ENCODE measurements at regions not wholly inside any gene's neighbourhood (a gene's known extent, or its start where the extent isn't known, plus 50 kb on each side); places are given as distances from the start of the nearest gene placed in this dataset.

- intact Hi-C loops (cut with DNase I) = no loop called here
- no peaks in the 10 kb centered on the region for H3K36me3 ChIP-seq
- no peaks in the 10 kb centered on the region for H3K27me3 ChIP-seq
- DNase-seq (no peak), ATAC-seq (no peak)
- H3K9me3 ChIP-seq = no peaks in the 10 kb centered on the region
- H3K4me3 ChIP-seq = no peak overlapping the region
- H3K4me1 ChIP-seq = no peaks in the 10 kb centered on the region
- no peak for TF ChIP-seq CTCF (IDR thresholded peaks at IDR 0.05)
- H3K27ac ChIP-seq = no peak overlapping the region
Observed at GRCh38 chr5:167036585-167036984, 1254.9 kb upstream of the WWC1 start.

- no peaks in the 10 kb centered on the region for H3K4me1 ChIP-seq
- no peaks in the 10 kb centered on the region for H3K9me3 ChIP-seq
- peak; percentile 59 for TF ChIP-seq CTCF (IDR thresholded peaks at IDR 0.05)
- no peak overlapping the region for H3K27ac ChIP-seq
- no peaks in the 10 kb centered on the region for H3K27me3 ChIP-seq
- intact Hi-C loops (cut with DNase I) = no loop called here
- DNase-seq = no peak
- no peak overlapping the region for H3K4me3 ChIP-seq
- peak; percentile 73 for ATAC-seq
- no peaks in the 10 kb centered on the region for H3K36me3 ChIP-seq
Observed at GRCh38 chr5:167049043-167049663, 1242.3 kb upstream of the WWC1 start.

- no peaks in the 10 kb centered on the region for H3K27me3 ChIP-seq
- ATAC-seq (no peak), DNase-seq (no peak)
- H3K4me3 ChIP-seq = no peak overlapping the region
- H3K27ac ChIP-seq = no peak overlapping the region
- no peaks in the 10 kb centered on the region for H3K4me1 ChIP-seq
- H3K36me3 ChIP-seq = no peaks in the 10 kb centered on the region
- intact Hi-C loops (cut with DNase I) = no loop called here
- no peaks in the 10 kb centered on the region for H3K9me3 ChIP-seq
- no peak for TF ChIP-seq CTCF (IDR thresholded peaks at IDR 0.05)
Observed at GRCh38 chr5:167049771-167050567, 1241.5 kb upstream of the WWC1 start.

GRCh38 chr5:167050568-167051401, 1240.7 kb upstream of the WWC1 start:
- Histone ChIP-seq H3K4me3 (no peak overlapping the region), H3K27ac (no peak overlapping the region), H3K9me3 (no peaks in the 10 kb centered on the region), H3K27me3 (no peaks in the 10 kb centered on the region), H3K4me1 (no peaks in the 10 kb centered on the region), H3K36me3 (no peaks in the 10 kb centered on the region)
- peak; percentile 5 for TF ChIP-seq CTCF (IDR thresholded peaks at IDR 0.05)
- intact Hi-C loops (cut with DNase I) = no loop called here
- no peak for ATAC-seq
- DNase-seq = no peak

- Histone ChIP-seq H3K27me3 (no peaks in the 10 kb centered on the region), H3K4me1 (no peaks in the 10 kb centered on the region), H3K4me3 (no peak overlapping the region), H3K9me3 (no peaks in the 10 kb centered on the region), H3K27ac (no peak overlapping the region), H3K36me3 (no peaks in the 10 kb centered on the region)
- DNase-seq = no peak
- TF ChIP-seq CTCF (IDR thresholded peaks at IDR 0.05) = no peak
- intact Hi-C loops (cut with DNase I) = no loop called here
- ATAC-seq = no peak
Observed at GRCh38 chr5:167051402-167051768, 1240.1 kb upstream of the WWC1 start.

Measured in upper lobe of right lung (tissue), 1 donor.